ENCODE measurements at regions not wholly inside any gene's neighbourhood (a gene's known extent, or its start where the extent isn't known, plus 50 kb on each side); places are given as distances from the start of the nearest gene placed in this dataset.

- no peak overlapping the region for H3K4me2 ChIP-seq
- no peak overlapping the region for H3K4me3 ChIP-seq (ENCODE audit: low read depth in 2 of 2, low read length in 1 of 2)
- H3K27me3 ChIP-seq (ENCODE audit: insufficient read depth), result no peaks in the 10 kb centered on the region; the same call in 1 of the 2 replicates
- no peaks in the 10 kb centered on the region for H3K4me1 ChIP-seq (ENCODE audit: control insufficient read depth in 1 of 2, insufficient read depth in 2 of 2, low read depth in 1 of 2, low read length in 1 of 2)
- H3K9me2 ChIP-seq, result no peaks in the 10 kb centered on the region
- no peak for DNase-seq
- H3F3A ChIP-seq (replicated peaks; ENCODE audit: insufficient read depth), result no peaks in the 10 kb centered on the region
- 13% methylated on average over 1 of the region's 1 CpG for WGBS (ENCODE audit: low lambda C conversion rate)
- no peaks in the 10 kb centered on the region for H3K9me3 ChIP-seq
- no peaks in the 10 kb centered on the region for H4K20me1 ChIP-seq (ENCODE audit: insufficient read depth)
- H3K79me2 ChIP-seq (ENCODE audit: insufficient read depth), result no peaks in the 10 kb centered on the region
- TF ChIP-seq CHD2 (IDR thresholded peaks at IDR 0.05; ENCODE audit: low read length, partially characterized antibody) (no peak), RCOR1 (IDR thresholded peaks at IDR 0.05; ENCODE audit: low read length) (no peak), REST (IDR thresholded peaks at IDR 0.05; ENCODE audit: low read depth, low read length) (no peak), USF1 (IDR thresholded peaks at IDR 0.05; ENCODE audit: borderline replicate concordance, low read depth) (no peak), SIN3A (IDR thresholded peaks at IDR 0.05; ENCODE audit: borderline replicate concordance, low read depth, low read length) (no peak), MEF2A (IDR thresholded peaks at IDR 0.05; ENCODE audit: borderline replicate concordance, low read depth) (no peak), RFX5 (IDR thresholded peaks at IDR 0.05; ENCODE audit: low read length) (no peak), FOXM1 (IDR thresholded peaks at IDR 0.05; ENCODE audit: low read depth) (no peak), EZH2phosphoT487 (IDR thresholded peaks at IDR 0.05; ENCODE audit: borderline replicate concordance, low read depth) (no peak), TCF12 (IDR thresholded peaks at IDR 0.05) (no peak), ELF1 (IDR thresholded peaks at IDR 0.05) (no peak), GABPA (IDR thresholded peaks at IDR 0.05; ENCODE audit: low read depth) (no peak), PBX3 (IDR thresholded peaks at IDR 0.05) (no peak), POLR2AphosphoS5 (IDR thresholded peaks at IDR 0.05; ENCODE audit: low read depth, low read length) (no peak), IRF3 (IDR thresholded peaks at IDR 0.05; ENCODE audit: low read depth, low read length) (no peak), ZBTB33 (IDR thresholded peaks at IDR 0.05; ENCODE audit: borderline replicate concordance, low read depth) (no peak)
- no peak overlapping the region for H2AFZ ChIP-seq (ENCODE audit: low read depth)
- no peak overlapping the region for H3K27ac ChIP-seq (ENCODE audit: low read depth in 2 of 2, low read length in 1 of 2)
- ChIA-PET CTCF (no interaction called here), POLR2A (no interaction called here)
- H3K36me3 ChIP-seq (replicated peaks in 1 of 2; ENCODE audit: control insufficient read depth in 1 of 2, insufficient read depth in 2 of 2, low read length in 1 of 2), result no peaks in the 10 kb centered on the region
- no peak overlapping the region for H3K9ac ChIP-seq
These were observed 103.4 kb upstream of the SLC22A23 start for GRCh38 chr6:3560211-3560610.

Measured in SK-N-SH (cell line).